K562 (cell line): ENCODE measurements at regions not wholly inside any gene's neighbourhood (a gene's known extent, or its start where the extent isn't known, plus 50 kb on each side); places are given as distances from the start of the nearest gene placed in this dataset.

ENCODE experiments used
- CTCF ChIP-seq, 3 experiments: IDR thresholded peaks in 2 of 3; conservative IDR thresholded peaks in 1 of 3; 2 replicates each; pipeline ENCODE4 v1.5.1; 2011 to 2012; ENCODE audit warnings: low read length in 3 of 3, mild to moderate bottlenecking in 3 of 3, control low read depth in 2 of 3, improper control_type of control experiment in 1 of 3, inconsistent platforms in 1 of 3, low read depth in 1 of 3, mixed read lengths in 1 of 3, moderate library complexity in 1 of 3; ENCODE audit not compliant: insufficient read depth in 2 of 3
- FOS ChIP-seq: IDR thresholded peaks from 3 replicates; pipeline ENCODE4 v1.6.1; 2011; ENCODE audit not compliant: insufficient read length; ENCODE audit errors: extremely low read depth
- RCOR1 ChIP-seq, 2 experiments: IDR thresholded peaks; 2 replicates each; pipeline ENCODE4 v1.6.1; 2012; ENCODE audit warnings: low read depth in 2 of 2, low read length in 2 of 2, borderline replicate concordance in 1 of 2, improper control_type of control experiment in 1 of 2
- TF ChIP-seq, protein P1 (sequence below): sonication (generic); formaldehyde crosslinking; IDR thresholded peaks from 2 replicates; pipeline ENCODE4 v1.8.0; 2022; ENCODE audit warnings: mild to moderate bottlenecking, missing genetic modification reagents, borderline replicate concordance
- TF ChIP-seq, protein P2 (sequence below): fragments of 250-450 bp; sonication (Bioruptor Pico); IDR thresholded peaks from 2 replicates; pipeline ENCODE4 v1.8.0; 2021; ENCODE audit warnings: moderate library complexity, mild to moderate bottlenecking, inconsistent platforms

DNA sequence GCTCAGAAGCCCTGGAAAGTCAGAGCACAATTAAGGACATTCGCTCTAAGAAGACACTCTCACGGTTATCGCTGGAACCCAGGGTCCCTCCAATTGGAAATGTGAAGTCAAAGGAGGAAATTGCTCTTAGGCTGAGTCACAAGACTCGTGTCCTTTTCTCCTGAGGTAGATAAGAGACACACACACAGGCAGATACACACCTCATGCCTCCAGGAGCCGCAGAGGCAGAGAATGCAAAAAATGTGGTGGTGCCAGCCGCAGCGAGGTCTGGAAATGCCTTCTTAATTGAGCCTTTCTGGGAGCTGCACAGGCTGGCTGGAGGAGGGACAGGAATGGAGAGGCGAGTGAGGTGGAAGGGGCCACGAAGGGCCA, 189.3 kb downstream of the OPA1 start:
- TF ChIP-seq, protein P1, sequence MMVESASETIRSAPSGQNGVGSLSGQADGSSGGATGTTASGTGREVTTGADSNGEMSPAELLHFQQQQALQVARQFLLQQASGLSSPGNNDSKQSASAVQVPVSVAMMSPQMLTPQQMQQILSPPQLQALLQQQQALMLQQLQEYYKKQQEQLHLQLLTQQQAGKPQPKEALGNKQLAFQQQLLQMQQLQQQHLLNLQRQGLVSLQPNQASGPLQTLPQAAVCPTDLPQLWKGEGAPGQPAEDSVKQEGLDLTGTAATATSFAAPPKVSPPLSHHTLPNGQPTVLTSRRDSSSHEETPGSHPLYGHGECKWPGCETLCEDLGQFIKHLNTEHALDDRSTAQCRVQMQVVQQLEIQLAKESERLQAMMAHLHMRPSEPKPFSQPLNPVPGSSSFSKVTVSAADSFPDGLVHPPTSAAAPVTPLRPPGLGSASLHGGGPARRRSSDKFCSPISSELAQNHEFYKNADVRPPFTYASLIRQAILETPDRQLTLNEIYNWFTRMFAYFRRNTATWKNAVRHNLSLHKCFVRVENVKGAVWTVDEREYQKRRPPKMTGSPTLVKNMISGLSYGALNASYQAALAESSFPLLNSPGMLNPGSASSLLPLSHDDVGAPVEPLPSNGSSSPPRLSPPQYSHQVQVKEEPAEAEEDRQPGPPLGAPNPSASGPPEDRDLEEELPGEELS (CRISPR knock-in tag): no peak
- no peak for TF ChIP-seq CTCF (IDR thresholded peaks at IDR 0.05 in 2 of 3, conservative IDR thresholded peaks at IDR 0.05 in 1 of 3; ENCODE audit: insufficient read depth in 2 of 3, low read depth in 1 of 3, low read length in 3 of 3)
- no peak for TF ChIP-seq FOS
- TF ChIP-seq, protein P2, sequence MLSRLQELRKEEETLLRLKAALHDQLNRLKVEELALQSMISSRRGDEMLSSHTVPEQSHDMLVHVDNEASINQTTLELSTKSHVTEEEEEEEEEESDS (CRISPR knock-in tag): no peak
- peak in 1 of 2 experiments; percentile 72; a peak in 1 of 4 replicates for TF ChIP-seq RCOR1 (IDR thresholded peaks at IDR 0.05; ENCODE audit: borderline replicate concordance in 1 of 2, low read depth in 2 of 2, low read length in 2 of 2)
